HCT116 (cell line): ENCODE measurements at regions not wholly inside any gene's neighbourhood (a gene's known extent, or its start where the extent isn't known, plus 50 kb on each side); places are given as distances from the start of the nearest gene placed in this dataset.
A peak's percentile ranks its signal among the peaks of the same experiment; 100 is the strongest.

ENCODE experiments used
- EGR1 ChIP-seq: IDR thresholded peaks from 2 replicates; pipeline ENCODE4 v1.6.1; 2012; ENCODE audit warnings: low read depth
- EZH2 ChIP-seq: fragments of 200-600 bp; sonication (generic); IDR thresholded peaks from 2 replicates; pipeline ENCODE4 v1.6.1; 2017; ENCODE audit warnings: antibody characterized with exemption, mixed run types
- EZH2phosphoT487 ChIP-seq: fragments of 200-600 bp; IDR thresholded peaks from 2 replicates; pipeline ENCODE4 v1.6.1; 2018; ENCODE audit warnings: antibody characterized with exemption, borderline replicate concordance
- FOSL1 ChIP-seq: IDR thresholded peaks from 2 replicates; pipeline ENCODE4 v1.6.1; 2012; ENCODE audit warnings: low read depth
- JUND ChIP-seq: IDR thresholded peaks from 2 replicates; pipeline ENCODE4 v1.6.1; 2012
- POLR2A ChIP-seq: IDR thresholded peaks from 2 replicates; pipeline ENCODE4 v1.7.0; 2011; ENCODE audit warnings: borderline replicate concordance; ENCODE audit not compliant: insufficient read depth, insufficient read length; ENCODE audit errors: extremely low read depth
- POLR2AphosphoS5 ChIP-seq: IDR thresholded peaks from 2 replicates; pipeline ENCODE4 v1.6.1; 2011; ENCODE audit warnings: mild to moderate bottlenecking, low read depth, low read length, moderate library complexity
- RAD21 ChIP-seq: IDR thresholded peaks from 2 replicates; pipeline ENCODE4 v1.6.1; 2012; ENCODE audit warnings: low read depth, mild to moderate bottlenecking
- SIN3A ChIP-seq: IDR thresholded peaks from 2 replicates; pipeline ENCODE4 v1.6.1; 2012; ENCODE audit warnings: low read depth
- SP1 ChIP-seq: IDR thresholded peaks from 2 replicates; pipeline ENCODE4 v1.6.1; 2012; ENCODE audit warnings: low read depth
- TCF7L2 ChIP-seq: IDR thresholded peaks from 2 replicates; pipeline ENCODE4 v1.7.0; 2011; ENCODE audit warnings: borderline replicate concordance, inconsistent platforms; ENCODE audit not compliant: insufficient read depth, insufficient read length; ENCODE audit errors: extremely low read depth
- TF ChIP-seq, protein P1 (sequence below): IDR thresholded peaks from 2 replicates; pipeline ENCODE4 v1.6.1; 2012; ENCODE audit warnings: low read depth
- TF ChIP-seq, protein P2 (sequence below), 3 experiments: fragments of 200-600 bp in 1 of 3; sonication (generic) in 1 of 3; IDR thresholded peaks in 2 of 3; conservative IDR thresholded peaks in 1 of 3; 2 replicates each; pipeline ENCODE4 v1.5.1; 2012 to 2017; ENCODE audit warnings: low read depth in 2 of 3, low read length in 2 of 3, antibody characterized with exemption in 1 of 3, borderline replicate concordance in 1 of 3, control low read depth in 1 of 3, mild to moderate bottlenecking in 1 of 3, mixed read lengths in 1 of 3, mixed run types in 1 of 3, moderate library complexity in 1 of 3; ENCODE audit not compliant: insufficient read depth in 1 of 3

DNA sequence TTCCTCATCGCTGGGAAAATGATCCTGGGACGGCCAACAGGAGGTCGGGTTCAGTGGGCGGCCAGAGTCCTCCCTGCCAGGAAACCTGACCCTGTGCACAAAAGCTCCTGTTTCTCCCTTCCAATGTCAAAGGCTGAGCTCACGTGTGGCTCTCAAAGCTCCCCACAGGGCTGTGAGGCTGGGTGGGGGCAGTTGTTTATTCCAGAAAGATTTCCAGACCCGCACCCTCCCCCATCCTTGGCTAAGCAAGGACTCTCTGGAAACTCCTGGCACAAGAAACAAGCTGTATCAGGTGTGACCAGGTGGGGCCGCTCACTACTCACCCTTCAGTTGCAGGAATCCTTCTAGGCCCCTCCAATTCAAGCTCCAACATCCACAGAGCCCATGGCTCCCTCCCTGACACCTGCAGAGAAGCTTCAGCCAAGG lies 131.9 kb downstream of the SHANK2 start:
- TF ChIP-seq JUND, result no peak
- TF ChIP-seq FOSL1, result no peak
- TF ChIP-seq, protein P1, sequence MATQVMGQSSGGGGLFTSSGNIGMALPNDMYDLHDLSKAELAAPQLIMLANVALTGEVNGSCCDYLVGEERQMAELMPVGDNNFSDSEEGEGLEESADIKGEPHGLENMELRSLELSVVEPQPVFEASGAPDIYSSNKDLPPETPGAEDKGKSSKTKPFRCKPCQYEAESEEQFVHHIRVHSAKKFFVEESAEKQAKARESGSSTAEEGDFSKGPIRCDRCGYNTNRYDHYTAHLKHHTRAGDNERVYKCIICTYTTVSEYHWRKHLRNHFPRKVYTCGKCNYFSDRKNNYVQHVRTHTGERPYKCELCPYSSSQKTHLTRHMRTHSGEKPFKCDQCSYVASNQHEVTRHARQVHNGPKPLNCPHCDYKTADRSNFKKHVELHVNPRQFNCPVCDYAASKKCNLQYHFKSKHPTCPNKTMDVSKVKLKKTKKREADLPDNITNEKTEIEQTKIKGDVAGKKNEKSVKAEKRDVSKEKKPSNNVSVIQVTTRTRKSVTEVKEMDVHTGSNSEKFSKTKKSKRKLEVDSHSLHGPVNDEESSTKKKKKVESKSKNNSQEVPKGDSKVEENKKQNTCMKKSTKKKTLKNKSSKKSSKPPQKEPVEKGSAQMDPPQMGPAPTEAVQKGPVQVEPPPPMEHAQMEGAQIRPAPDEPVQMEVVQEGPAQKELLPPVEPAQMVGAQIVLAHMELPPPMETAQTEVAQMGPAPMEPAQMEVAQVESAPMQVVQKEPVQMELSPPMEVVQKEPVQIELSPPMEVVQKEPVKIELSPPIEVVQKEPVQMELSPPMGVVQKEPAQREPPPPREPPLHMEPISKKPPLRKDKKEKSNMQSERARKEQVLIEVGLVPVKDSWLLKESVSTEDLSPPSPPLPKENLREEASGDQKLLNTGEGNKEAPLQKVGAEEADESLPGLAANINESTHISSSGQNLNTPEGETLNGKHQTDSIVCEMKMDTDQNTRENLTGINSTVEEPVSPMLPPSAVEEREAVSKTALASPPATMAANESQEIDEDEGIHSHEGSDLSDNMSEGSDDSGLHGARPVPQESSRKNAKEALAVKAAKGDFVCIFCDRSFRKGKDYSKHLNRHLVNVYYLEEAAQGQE, result no peak
- no peak for TF ChIP-seq SIN3A
- TF ChIP-seq, protein P2, sequence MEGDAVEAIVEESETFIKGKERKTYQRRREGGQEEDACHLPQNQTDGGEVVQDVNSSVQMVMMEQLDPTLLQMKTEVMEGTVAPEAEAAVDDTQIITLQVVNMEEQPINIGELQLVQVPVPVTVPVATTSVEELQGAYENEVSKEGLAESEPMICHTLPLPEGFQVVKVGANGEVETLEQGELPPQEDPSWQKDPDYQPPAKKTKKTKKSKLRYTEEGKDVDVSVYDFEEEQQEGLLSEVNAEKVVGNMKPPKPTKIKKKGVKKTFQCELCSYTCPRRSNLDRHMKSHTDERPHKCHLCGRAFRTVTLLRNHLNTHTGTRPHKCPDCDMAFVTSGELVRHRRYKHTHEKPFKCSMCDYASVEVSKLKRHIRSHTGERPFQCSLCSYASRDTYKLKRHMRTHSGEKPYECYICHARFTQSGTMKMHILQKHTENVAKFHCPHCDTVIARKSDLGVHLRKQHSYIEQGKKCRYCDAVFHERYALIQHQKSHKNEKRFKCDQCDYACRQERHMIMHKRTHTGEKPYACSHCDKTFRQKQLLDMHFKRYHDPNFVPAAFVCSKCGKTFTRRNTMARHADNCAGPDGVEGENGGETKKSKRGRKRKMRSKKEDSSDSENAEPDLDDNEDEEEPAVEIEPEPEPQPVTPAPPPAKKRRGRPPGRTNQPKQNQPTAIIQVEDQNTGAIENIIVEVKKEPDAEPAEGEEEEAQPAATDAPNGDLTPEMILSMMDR (IDR thresholded peaks at IDR 0.05 in 2 of 3, conservative IDR thresholded peaks at IDR 0.05 in 1 of 3; ENCODE audit: borderline replicate concordance in 1 of 3, insufficient read depth in 1 of 3, low read depth in 2 of 3, low read length in 2 of 3), result peak; percentile 65 to 84 (median 65)
- TF ChIP-seq POLR2A, result no peak
- no peak for TF ChIP-seq EZH2phosphoT487
- TF ChIP-seq SP1, result no peak
- TF ChIP-seq POLR2AphosphoS5, result no peak
- peak; percentile 91 for TF ChIP-seq RAD21
- no peak for TF ChIP-seq EGR1
- no peak for TF ChIP-seq TCF7L2
- TF ChIP-seq EZH2, result no peak
